Endothelial cell of umbilical vein (primary cell): ENCODE measurements at regions not wholly inside any gene's neighbourhood (a gene's known extent, or its start where the extent isn't known, plus 50 kb on each side); places are given as distances from the start of the nearest gene placed in this dataset.

Experiments
- BruUV-seq: library from RNA; stranded (reverse); fragments of 400-500 nt; replicated peaks from 2 replicates; lab custom pipeline; 2021; lab: Mats Ljungman, UMichigan
- CTCF ChIA-PET: fragments of 300-600, 350-600 bp; sonication (Branson Sonifier 250); formaldehyde crosslinking; loops from one replicate; lab custom pipeline; 2021; ENCODE audit warnings: antibody characterized with exemption, inconsistent platforms; lab: Charles Lee
- POLR2A ChIA-PET: fragments of 300-600, 350-600 bp; sonication (Branson Sonifier 250); formaldehyde crosslinking; loops from one replicate; lab custom pipeline; 2021; ENCODE audit warnings: antibody characterized with exemption, inconsistent platforms; lab: Charles Lee
- DNase-seq: peaks from one replicate; pipeline ENCODE4 v3.0.0-alpha.2; 2011; ENCODE audit warnings: low read depth, low spot score
- FAIRE-seq: peaks from 2 replicates; lab custom pipeline; 2011; peaks lifted over from hg19 to GRCh38; lab: Jason Lieb, UNC
- H2AFZ ChIP-seq: 2 replicates; pipeline ENCODE4 v1.6.0; 2012; ENCODE audit warnings: low read depth, low read length, control low read depth, inconsistent platforms
- H3K27ac ChIP-seq: 2 replicates; pipeline ENCODE4 v1.5.1; 2011; ENCODE audit warnings: low read depth, mild to moderate bottlenecking, control low read depth, low read length, moderate library complexity; ENCODE audit not compliant: insufficient read depth
- H3K27me3 ChIP-seq, 2 experiments: 2 replicates each; pipeline versions ENCODE4 v1.6.0 to v1.6.1; 2011; ENCODE audit warnings: low read length in 2 of 2, mixed read lengths in 1 of 2; ENCODE audit not compliant: control insufficient read depth in 2 of 2, insufficient read depth in 2 of 2
- H3K36me3 ChIP-seq, 2 experiments: 2 replicates in 1 of 2; 3 replicates in 1 of 2; pipeline ENCODE4 v1.5.1; 2011; ENCODE audit warnings: low read length in 2 of 2, mild to moderate bottlenecking in 1 of 2, moderate library complexity in 1 of 2; ENCODE audit not compliant: control insufficient read depth in 2 of 2, insufficient read depth in 2 of 2; ENCODE audit errors: extremely low read depth in 1 of 2
- H3K4me1 ChIP-seq: 3 replicates; pipeline ENCODE4 v1.5.1; 2011; ENCODE audit warnings: mild to moderate bottlenecking, low read length; ENCODE audit not compliant: control insufficient read depth, insufficient read depth; ENCODE audit errors: extremely low read depth
- H3K4me2 ChIP-seq: 2 replicates; pipeline ENCODE4 v1.6.1; 2011; ENCODE audit warnings: low read length, control low read depth, mixed read lengths; ENCODE audit not compliant: insufficient read depth
- H3K4me3 ChIP-seq, 3 experiments: fragments of 200-600 bp in 1 of 3; sonication (generic), shearing (Covaris generic) in 1 of 3; replicated peaks in 1 of 3; 2 replicates each; pipeline ENCODE4 v1.5.1; 2011 to 2016; ENCODE audit warnings: control low read depth in 3 of 3, low read length in 3 of 3, mild to moderate bottlenecking in 2 of 3, inconsistent platforms in 1 of 3, low read depth in 1 of 3, moderate library complexity in 1 of 3; ENCODE audit not compliant: insufficient read depth in 1 of 3
- H3K79me2 ChIP-seq: 2 replicates; pipeline ENCODE4 v1.6.0; 2012; ENCODE audit warnings: low read length, inconsistent platforms; ENCODE audit not compliant: control insufficient read depth, insufficient read depth
- H3K9ac ChIP-seq: replicated peaks from 2 replicates; pipeline ENCODE3; 2011; ENCODE audit warnings: low read length, control low read depth; ENCODE audit not compliant: insufficient read depth; ENCODE audit errors: extremely low read depth
- H3K9me1 ChIP-seq: replicated peaks from 3 replicates; pipeline ENCODE4 v1.6.0; 2011; ENCODE audit warnings: mild to moderate bottlenecking, low read length; ENCODE audit not compliant: control insufficient read depth, insufficient read depth; ENCODE audit errors: extremely low read depth
- H3K9me3 ChIP-seq: replicated peaks from 2 replicates; pipeline ENCODE4 v1.5.1; 2012; ENCODE audit warnings: low read length, inconsistent platforms; ENCODE audit not compliant: control insufficient read depth, insufficient read depth
- H4K20me1 ChIP-seq: replicated peaks from 2 replicates; pipeline ENCODE3; 2011; ENCODE audit warnings: mild to moderate bottlenecking, low read length; ENCODE audit not compliant: control insufficient read depth, insufficient read depth; ENCODE audit errors: extremely low read depth
- CTCF ChIP-seq, 2 donors: IDR thresholded peaks; 1 replicate in 1 of 2; 2 replicates in 1 of 2; pipeline ENCODE4 v1.5.1; 2011; ENCODE audit warnings: low read length in 2 of 2, mild to moderate bottlenecking in 2 of 2, moderate library complexity in 2 of 2, control low read depth in 1 of 2, inconsistent platforms in 1 of 2, low read depth in 1 of 2; ENCODE audit not compliant: insufficient read depth in 1 of 2; ENCODE audit errors: extremely low read depth in 1 of 2
- EZH2 ChIP-seq: IDR thresholded peaks from 2 replicates; pipeline ENCODE4 v1.6.1; 2012; ENCODE audit warnings: borderline replicate concordance, low read depth, mild to moderate bottlenecking, moderate library complexity, low read length, inconsistent platforms; ENCODE audit not compliant: severe bottlenecking
- FOS ChIP-seq: IDR thresholded peaks from 2 replicates; pipeline ENCODE4 v1.6.1; 2011; ENCODE audit warnings: mild to moderate bottlenecking, low read length, moderate library complexity, borderline replicate concordance; ENCODE audit not compliant: insufficient read depth
- GATA2 ChIP-seq: IDR thresholded peaks from 2 replicates; pipeline ENCODE4 v1.7.0; 2011; ENCODE audit warnings: low read depth, mild to moderate bottlenecking, moderate library complexity, mixed read lengths, low read length; ENCODE audit not compliant: insufficient read length, insufficient read depth
- JUN ChIP-seq: IDR thresholded peaks from 2 replicates; pipeline ENCODE4 v1.6.1; 2011; ENCODE audit warnings: borderline replicate concordance, low read depth; ENCODE audit not compliant: insufficient read length, insufficient read depth
- MAX ChIP-seq: IDR thresholded peaks from 2 replicates; pipeline ENCODE4 v1.6.1; 2011; ENCODE audit not compliant: insufficient read depth, insufficient read length
- MYC ChIP-seq: IDR thresholded peaks from one replicate; pipeline ENCODE4 v1.6.1; 2011; ENCODE audit warnings: mild to moderate bottlenecking, low read depth, low read length
- POLR2A ChIP-seq: IDR thresholded peaks from 2 replicates; pipeline ENCODE4 v1.6.1; 2012; ENCODE audit warnings: low read depth, mild to moderate bottlenecking, control low read depth, low read length
- POLR2AphosphoS5 ChIP-seq: IDR thresholded peaks from 2 replicates; pipeline ENCODE4 v1.6.1; 2012; ENCODE audit warnings: low read depth, mild to moderate bottlenecking, control low read depth, low read length, moderate library complexity; ENCODE audit not compliant: insufficient read depth
- dilution Hi-C: fragments of 300-500 bp; cut with MboI; formaldehyde crosslinking; loops from one replicate; pipeline ENCODE4 v1.15.0; 2019; ENCODE audit warnings: low sequenced_read_pairs; ENCODE audit not compliant: extremely low pct_ligation_motif_present
- intact Hi-C: fragments of 100-400 bp; cut with micrococcal nuclease; formaldehyde crosslinking; loops from one replicate; pipeline ENCODE4 v1.10.0; 2022

- no peaks in the 10 kb centered on the region for H3K9me1 ChIP-seq
- no peaks in the 10 kb centered on the region for H3K36me3 ChIP-seq
- no peaks in the 10 kb centered on the region for H3K27me3 ChIP-seq
- H3K27ac ChIP-seq: no peak overlapping the region
- H3K9me3 ChIP-seq: peaks cover 7% of the 10 kb centered on the region
- no peak overlapping the region for H3K9ac ChIP-seq
- no peak for DNase-seq
- TF ChIP-seq MAX (no peak), EZH2 (no peak), MYC (no peak), GATA2 (no peak), JUN (no peak), POLR2AphosphoS5 (no peak), POLR2A (no peak), CTCF (IDR thresholded peaks at IDR 0.05; ENCODE audit: extremely low read depth in 1 of 2, insufficient read depth in 1 of 2, low read depth in 1 of 2, low read length in 2 of 2) (no peak), FOS (no peak)
- no peak overlapping the region for H2AFZ ChIP-seq
- no peaks in the 10 kb centered on the region for H3K79me2 ChIP-seq
- no TSS peak for BruUV-seq
- dilution Hi-C loops (no loop called here), intact Hi-C loops (no loop called here)
- H4K20me1 ChIP-seq: no peaks in the 10 kb centered on the region
- ChIA-PET POLR2A (no interaction called here), CTCF (no interaction called here)
- FAIRE-seq: no peak
- H3K4me1 ChIP-seq: no peaks in the 10 kb centered on the region
- H3K4me2 ChIP-seq: no peak overlapping the region
- no peak overlapping the region for H3K4me3 ChIP-seq
Observed at GRCh38 chr3:135348690-135349089, 553.6 kb downstream of the EPHB1 start.
